WI38 (cell line): ENCODE measurements at regions not wholly inside any gene's neighbourhood (a gene's known extent, or its start where the extent isn't known, plus 50 kb on each side); places are given as distances from the start of the nearest gene placed in this dataset.
"Not testable (repeated sequence)": the region's sequence is repeated elsewhere in the genome, so short reads cannot be mapped to it uniquely, and the experiment has no call there.

Experiments
- H3K4me3 ChIP-seq: 2 replicates; pipeline ENCODE4 v1.5.1; 2011; ENCODE audit warnings: low read depth, mild to moderate bottlenecking, control low read depth, low read length
- CTCF ChIP-seq: IDR thresholded peaks from 2 replicates; pipeline ENCODE4 v1.5.1; 2012; ENCODE audit warnings: low read depth, mild to moderate bottlenecking, control low read depth, low read length

- H3K4me3 ChIP-seq: no peak overlapping the region
- TF ChIP-seq CTCF: no peak
Observed at GRCh38 chr11:96567667-96568066, 177.9 kb downstream of the JRKL start.

GRCh38 chr11:96576383-96576782 is 186.6 kb downstream of the JRKL start:
- TF ChIP-seq CTCF: no peak
- H3K4me3 ChIP-seq: no peak overlapping the region

- no peak overlapping the region for H3K4me3 ChIP-seq
- TF ChIP-seq CTCF: no peak
Observed at GRCh38 chr11:96578379-96578778, 188.6 kb downstream of the JRKL start.

- no peak overlapping the region for H3K4me3 ChIP-seq
- TF ChIP-seq CTCF: no peak
Observed at GRCh38 chr11:96579656-96580055, 189.8 kb downstream of the JRKL start.

- no peak overlapping the region for H3K4me3 ChIP-seq
- TF ChIP-seq CTCF: no peak
Observed at GRCh38 chr11:96580476-96581040, 190.7 kb downstream of the JRKL start.

- H3K4me3 ChIP-seq: not testable (repeated sequence)
Observed at GRCh38 chr11:96585944-96586880, 196.4 kb downstream of the JRKL start.

GRCh38 chr11:96588793-96589192 is 199.0 kb downstream of the JRKL start:
- H3K4me3 ChIP-seq: not testable (repeated sequence)

GRCh38 chr11:96595011-96595410 is 205.2 kb downstream of the JRKL start:
- no peak overlapping the region for H3K4me3 ChIP-seq
- TF ChIP-seq CTCF: no peak
